Chondrocyte (in vitro differentiated cells): ENCODE measurements at regions not wholly inside any gene's neighbourhood (a gene's known extent, or its start where the extent isn't known, plus 50 kb on each side); places are given as distances from the start of the nearest gene placed in this dataset.
"Not testable (repeated sequence)": the region's sequence is repeated elsewhere in the genome, so short reads cannot be mapped to it uniquely, and the experiment has no call there.

Experiments used
- DNase-seq: peaks from one replicate; pipeline ENCODE4 v3.0.0; 2021; ENCODE audit warnings: mixed read lengths, low spot score
- H3K27ac Mint-ChIP-seq: one replicate; pipeline ENCODE4 v1.8.0; 2021; ENCODE audit warnings: mild to moderate bottlenecking, moderate library complexity, mixed read lengths; ENCODE audit not compliant: unreplicated experiment
- H3K27me3 Mint-ChIP-seq: 2 replicates; pipeline ENCODE4 v1.8.0; 2021; ENCODE audit warnings: low read depth, mixed read lengths
- H3K36me3 Mint-ChIP-seq: 2 replicates; pipeline ENCODE4 v1.8.0; 2021; ENCODE audit warnings: low read depth, mixed read lengths
- H3K4me1 Mint-ChIP-seq: 2 replicates; pipeline ENCODE4 v1.8.0; 2021; ENCODE audit warnings: low read depth, mild to moderate bottlenecking, mixed read lengths
- H3K4me3 Mint-ChIP-seq: one replicate; pipeline ENCODE4 v1.8.0; 2021; ENCODE audit warnings: mild to moderate bottlenecking, moderate library complexity, mixed read lengths; ENCODE audit not compliant: unreplicated experiment
- H3K9me3 Mint-ChIP-seq: 2 replicates; pipeline ENCODE4 v1.8.0; 2021; ENCODE audit warnings: low read depth, mixed read lengths
- CTCF ChIP-seq: fragments of 200-600 bp; sonication (generic); IDR thresholded peaks from 2 replicates; pipeline ENCODE4 v1.5.0; 2021; ENCODE audit warnings: antibody characterized with exemption, mild to moderate bottlenecking, moderate library complexity

GRCh38 chr10:11685787-11686218 lies 56.4 kb upstream of the ECHDC3 start:
- Mint-ChIP-seq H3K4me1 (peaks cover 17% of the 10 kb centered on the region), H3K27ac (no peak overlapping the region), H3K9me3 (no peaks in the 10 kb centered on the region), H3K4me3 (no peak overlapping the region), H3K27me3 (peaks cover 8% of the 10 kb centered on the region), H3K36me3 (no peaks in the 10 kb centered on the region)
- peak; percentile 26 for DNase-seq
- TF ChIP-seq CTCF: no peak

- peak; percentile 81 for DNase-seq
- Mint-ChIP-seq H3K27me3 (peaks cover 16% of the 10 kb centered on the region), H3K4me3 (peak overlapping the region; percentile 71), H3K36me3 (no peaks in the 10 kb centered on the region), H3K9me3 (no peaks in the 10 kb centered on the region), H3K4me1 (peaks cover 17% of the 10 kb centered on the region), H3K27ac (peak overlapping the region; percentile 93)
- no peak for TF ChIP-seq CTCF
These were observed 57.2 kb upstream of the ECHDC3 start for GRCh38 chr10:11684717-11685645.

- H3K4me3 Mint-ChIP-seq, DNase-seq, H3K9me3 Mint-ChIP-seq, H3K36me3 Mint-ChIP-seq: not testable (repeated sequence)
- H3K27me3 Mint-ChIP-seq: peaks cover 19% of the 10 kb centered on the region
- peaks cover 17% of the 10 kb centered on the region for H3K4me1 Mint-ChIP-seq
- H3K27ac Mint-ChIP-seq: peak overlapping the region; percentile 93
These were observed 57.9 kb upstream of the ECHDC3 start for GRCh38 chr10:11684341-11684716.

- peak; percentile 12 for DNase-seq
- Mint-ChIP-seq H3K27me3 (peaks cover 21% of the 10 kb centered on the region), H3K4me1 (peaks cover 17% of the 10 kb centered on the region), H3K36me3 (no peaks in the 10 kb centered on the region), H3K27ac (no peak overlapping the region), H3K4me3 (no peak overlapping the region), H3K9me3 (no peaks in the 10 kb centered on the region)
- no peak for TF ChIP-seq CTCF
These were observed 58.5 kb upstream of the ECHDC3 start for GRCh38 chr10:11683529-11684320.

- no peak for TF ChIP-seq CTCF
- Mint-ChIP-seq H3K27me3 (peaks cover 21% of the 10 kb centered on the region), H3K4me3 (no peak overlapping the region), H3K27ac (no peak overlapping the region), H3K4me1 (peaks cover 17% of the 10 kb centered on the region), H3K36me3 (no peaks in the 10 kb centered on the region), H3K9me3 (no peaks in the 10 kb centered on the region)
- peak; percentile 21 for DNase-seq
These were observed 59.3 kb upstream of the ECHDC3 start for GRCh38 chr10:11682851-11683250.
